HuH-7 (cell line): ENCODE measurements at regions not wholly inside any gene's neighbourhood (a gene's known extent, or its start where the extent isn't known, plus 50 kb on each side); places are given as distances from the start of the nearest gene placed in this dataset.

ENCODE experiments used
- DNase-seq: peaks from one replicate; pipeline ENCODE4 v3.0.0; 2011; ENCODE audit warnings: low spot score

GRCh38 chr9:7394002-7394774, 405.4 kb downstream of the DMAC1 start:
- no peak for DNase-seq

GRCh38 chr9:7392148-7392547, 407.4 kb downstream of the DMAC1 start:
- no peak for DNase-seq

- no peak for DNase-seq
Observed at GRCh38 chr9:7388755-7389154, 410.8 kb downstream of the DMAC1 start.

- no peak for DNase-seq
Observed at GRCh38 chr9:7387840-7388239, 411.7 kb downstream of the DMAC1 start.

- no peak for DNase-seq
Observed at GRCh38 chr9:7382304-7382703, 417.3 kb downstream of the DMAC1 start.

- DNase-seq: no peak
Observed at GRCh38 chr9:7377489-7377888, 422.1 kb downstream of the DMAC1 start.

GRCh38 chr9:7376833-7377232, 422.7 kb downstream of the DMAC1 start:
- no peak for DNase-seq

GRCh38 chr9:7376213-7376612, 423.4 kb downstream of the DMAC1 start:
- DNase-seq: no peak

GRCh38 chr9:7375013-7375511, 424.5 kb downstream of the DMAC1 start:
- DNase-seq: no peak

- DNase-seq: no peak
Observed at GRCh38 chr9:7370988-7371387, 428.6 kb downstream of the DMAC1 start.

GRCh38 chr9:7370381-7370780, 429.2 kb downstream of the DMAC1 start:
- DNase-seq: no peak

GRCh38 chr9:7369384-7369821, 430.2 kb downstream of the DMAC1 start:
- no peak for DNase-seq

- DNase-seq: no peak
Observed at GRCh38 chr9:7368410-7369292, 430.9 kb downstream of the DMAC1 start.

- no peak for DNase-seq
Observed at GRCh38 chr9:7367726-7368125, 431.9 kb downstream of the DMAC1 start.

- no peak for DNase-seq
Observed at GRCh38 chr9:7366121-7366520, 433.5 kb downstream of the DMAC1 start.

GRCh38 chr9:7363777-7364477, 435.7 kb downstream of the DMAC1 start:
- no peak for DNase-seq

- peak; percentile 9 for DNase-seq
Observed at GRCh38 chr9:7360513-7360912, 439.1 kb downstream of the DMAC1 start.

- no peak for DNase-seq
Observed at GRCh38 chr9:7358876-7359275, 440.7 kb downstream of the DMAC1 start.

GRCh38 chr9:7354704-7355103, 444.9 kb downstream of the DMAC1 start:
- no peak for DNase-seq

- DNase-seq: no peak
Observed at GRCh38 chr9:7348692-7349091, 450.9 kb downstream of the DMAC1 start.

GRCh38 chr9:7347556-7347955, 452.0 kb downstream of the DMAC1 start:
- DNase-seq: no peak

- DNase-seq: no peak
Observed at GRCh38 chr9:7346144-7346543, 453.4 kb downstream of the DMAC1 start.
